ENCODE measurements at regions not wholly inside any gene's neighbourhood (a gene's known extent, or its start where the extent isn't known, plus 50 kb on each side); places are given as distances from the start of the nearest gene placed in this dataset.

- no peaks in the 10 kb centered on the region for H3K23me2 ChIP-seq (ENCODE audit: insufficient read length, low read depth, low read length, poor library complexity, severe bottlenecking)
- Mint-ChIP-seq H3K27me3 (ENCODE audit: low read depth) (no peaks in the 10 kb centered on the region), H3K36me3 (ENCODE audit: insufficient read depth in 1 of 3, low read depth in 3 of 3) (peaks cover 0 to 4% (median 1%) of the 10 kb centered on the region in 3 experiments; a peak in 1 of 7 replicates), H3K4me1 (no peaks in the 10 kb centered on the region), H3K9me3 (peaks cover 0 to 2% of the 10 kb centered on the region in 2 experiments; a peak in 2 of 5 replicates), H3K4me3 (no peak overlapping the region), H3K27ac (no peak overlapping the region)
- H2BK12ac ChIP-seq (ENCODE audit: insufficient read length, low read depth, low read length): no peak overlapping the region
- H4K5ac ChIP-seq (ENCODE audit: insufficient read length, low read depth, low read length): no peak overlapping the region
- H3T11ph ChIP-seq (ENCODE audit: low read length): no peak overlapping the region
- WGBS (ENCODE audit: extremely low coverage, insufficient read length, low lambda C conversion rate): no CpG with 5 or more reads among the region's 3 CpGs
- H3K79me1 ChIP-seq (ENCODE audit: insufficient read depth, low read depth, low read length, poor library complexity, severe bottlenecking): no peaks in the 10 kb centered on the region
- H3K4ac ChIP-seq (ENCODE audit: low read depth, low read length): no peak overlapping the region
- H3K27me3 ChIP-seq (ENCODE audit: insufficient read depth, low read length): no peaks in the 10 kb centered on the region
- H3K56ac ChIP-seq (ENCODE audit: insufficient read length, low read depth, low read length): no peak overlapping the region
- H3K23ac ChIP-seq (ENCODE audit: insufficient read length, low read depth, low read length): no peak overlapping the region
- no peaks in the 10 kb centered on the region for H3K9me3 ChIP-seq (ENCODE audit: control insufficient read depth, low read depth, low read length)
- TF ChIP-seq, protein P1, sequence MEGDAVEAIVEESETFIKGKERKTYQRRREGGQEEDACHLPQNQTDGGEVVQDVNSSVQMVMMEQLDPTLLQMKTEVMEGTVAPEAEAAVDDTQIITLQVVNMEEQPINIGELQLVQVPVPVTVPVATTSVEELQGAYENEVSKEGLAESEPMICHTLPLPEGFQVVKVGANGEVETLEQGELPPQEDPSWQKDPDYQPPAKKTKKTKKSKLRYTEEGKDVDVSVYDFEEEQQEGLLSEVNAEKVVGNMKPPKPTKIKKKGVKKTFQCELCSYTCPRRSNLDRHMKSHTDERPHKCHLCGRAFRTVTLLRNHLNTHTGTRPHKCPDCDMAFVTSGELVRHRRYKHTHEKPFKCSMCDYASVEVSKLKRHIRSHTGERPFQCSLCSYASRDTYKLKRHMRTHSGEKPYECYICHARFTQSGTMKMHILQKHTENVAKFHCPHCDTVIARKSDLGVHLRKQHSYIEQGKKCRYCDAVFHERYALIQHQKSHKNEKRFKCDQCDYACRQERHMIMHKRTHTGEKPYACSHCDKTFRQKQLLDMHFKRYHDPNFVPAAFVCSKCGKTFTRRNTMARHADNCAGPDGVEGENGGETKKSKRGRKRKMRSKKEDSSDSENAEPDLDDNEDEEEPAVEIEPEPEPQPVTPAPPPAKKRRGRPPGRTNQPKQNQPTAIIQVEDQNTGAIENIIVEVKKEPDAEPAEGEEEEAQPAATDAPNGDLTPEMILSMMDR (conservative IDR thresholded peaks at IDR 0.05): no peak
- H2AK5ac ChIP-seq (ENCODE audit: insufficient read length, low read length): no peak overlapping the region
- H3K18ac ChIP-seq (ENCODE audit: insufficient read length, low read depth, low read length): no peak overlapping the region
- H2BK120ac ChIP-seq (ENCODE audit: low read depth, low read length, poor library complexity, severe bottlenecking): no peak overlapping the region
- H4K20me1 ChIP-seq (ENCODE audit: control insufficient read depth, insufficient read depth, insufficient read length): no peaks in the 10 kb centered on the region
- H3K4me1 ChIP-seq (ENCODE audit: insufficient read depth, low read length): no peaks in the 10 kb centered on the region
- no peak overlapping the region for H3K14ac ChIP-seq (ENCODE audit: insufficient read depth, low read length)
- DNase-seq: no peak
- H4K8ac ChIP-seq (replicated peaks; ENCODE audit: insufficient read length, low read depth, low read length): no peak overlapping the region
- H3K9ac ChIP-seq (ENCODE audit: extremely low read depth, insufficient read length, low read length): no peak overlapping the region
- no peak overlapping the region for H2BK20ac ChIP-seq (ENCODE audit: low read depth, low read length, poor library complexity, severe bottlenecking)
- no peak overlapping the region for H2AFZ ChIP-seq (ENCODE audit: low read length)
- no peaks in the 10 kb centered on the region for H3K79me2 ChIP-seq (ENCODE audit: insufficient read depth, low read length)
- no peak overlapping the region for H4K91ac ChIP-seq (ENCODE audit: insufficient read length, low read depth, low read length)
- no peak overlapping the region for H3K4me2 ChIP-seq (ENCODE audit: insufficient read depth, insufficient read length, low read length)
- H2BK5ac ChIP-seq (ENCODE audit: insufficient read length, low read length): no peak overlapping the region
- H3K27ac ChIP-seq (ENCODE audit: insufficient read length, low read depth, low read length): no peak overlapping the region
- H2BK15ac ChIP-seq (ENCODE audit: low read depth, low read length): no peak overlapping the region
Observed at GRCh38 chr11:38562562-38562961, 1964.5 kb upstream of the RAG2 start.
